AG20443 (cell line): ENCODE measurements at regions not wholly inside any gene's neighbourhood (a gene's known extent, or its start where the extent isn't known, plus 50 kb on each side); places are given as distances from the start of the nearest gene placed in this dataset.

Source experiments
- DNase-seq: peaks from one replicate; pipeline ENCODE4 v3.0.0; 2012; ENCODE audit warnings: low spot score, mixed read lengths

GRCh38 chr18:54769526-54770464 lies 58.5 kb upstream of the RAB27B start:
- no peak for DNase-seq

- DNase-seq = no peak
These were observed 56.2 kb upstream of the RAB27B start for GRCh38 chr18:54772056-54772455.

- peak; percentile 20 for DNase-seq
These were observed 53.9 kb upstream of the RAB27B start for GRCh38 chr18:54774423-54774822.

GRCh38 chr18:54774981-54775665 lies 53.2 kb upstream of the RAB27B start:
- no peak for DNase-seq

- DNase-seq = peak; percentile 61
These were observed 52.6 kb upstream of the RAB27B start for GRCh38 chr18:54775686-54776085.

GRCh38 chr18:54776282-54776977 lies 51.8 kb upstream of the RAB27B start:
- peak; percentile 89 for DNase-seq

GRCh38 chr18:54777118-54777791 lies 51.0 kb upstream of the RAB27B start:
- no peak for DNase-seq

- no peak for DNase-seq
These were observed 50.3 kb upstream of the RAB27B start for GRCh38 chr18:54777989-54778388.
